Jurkat, Clone E6-1 (cell line): ENCODE measurements at regions not wholly inside any gene's neighbourhood (a gene's known extent, or its start where the extent isn't known, plus 50 kb on each side); places are given as distances from the start of the nearest gene placed in this dataset.

Experiments
- DNase-seq: peaks from one replicate; pipeline ENCODE4 v3.0.0-alpha.2; 2011; ENCODE audit warnings: low read depth, low spot score
- H3K4me3 ChIP-seq: 2 replicates; pipeline ENCODE4 v1.5.1; 2011; ENCODE audit warnings: mild to moderate bottlenecking, low read length, control low read depth, moderate library complexity

GRCh38 chr5:4363045-4363444 is 767.4 kb downstream of the IRX1 start:
- H3K4me3 ChIP-seq: no peak overlapping the region
- no peak for DNase-seq

- no peak for DNase-seq
- H3K4me3 ChIP-seq: no peak overlapping the region
Measured at GRCh38 chr5:4366628-4367027, 771.0 kb downstream of the IRX1 start.

GRCh38 chr5:4370218-4370617 is 769.9 kb upstream of the ADAMTS16 start:
- no peak overlapping the region for H3K4me3 ChIP-seq
- no peak for DNase-seq

- DNase-seq: no peak
- H3K4me3 ChIP-seq: no peak overlapping the region
Measured at GRCh38 chr5:4372481-4372880, 767.6 kb upstream of the ADAMTS16 start.

GRCh38 chr5:4373051-4373820 is 766.9 kb upstream of the ADAMTS16 start:
- H3K4me3 ChIP-seq: no peak overlapping the region
- no peak for DNase-seq

GRCh38 chr5:4374866-4375265 is 765.3 kb upstream of the ADAMTS16 start:
- no peak overlapping the region for H3K4me3 ChIP-seq
- no peak for DNase-seq

GRCh38 chr5:4375640-4376039 is 764.5 kb upstream of the ADAMTS16 start:
- H3K4me3 ChIP-seq: no peak overlapping the region
- peak; percentile 73 for DNase-seq

GRCh38 chr5:4383102-4383501 is 757.0 kb upstream of the ADAMTS16 start:
- no peak overlapping the region for H3K4me3 ChIP-seq
- DNase-seq: no peak

GRCh38 chr5:4383518-4384198 is 756.5 kb upstream of the ADAMTS16 start:
- no peak overlapping the region for H3K4me3 ChIP-seq
- no peak for DNase-seq

GRCh38 chr5:4384649-4385048 is 755.5 kb upstream of the ADAMTS16 start:
- no peak for DNase-seq
- H3K4me3 ChIP-seq: no peak overlapping the region

GRCh38 chr5:4386152-4386551 is 754.0 kb upstream of the ADAMTS16 start:
- H3K4me3 ChIP-seq: no peak overlapping the region
- no peak for DNase-seq

GRCh38 chr5:4387290-4387689 is 752.8 kb upstream of the ADAMTS16 start:
- no peak overlapping the region for H3K4me3 ChIP-seq
- no peak for DNase-seq

- DNase-seq: no peak
- H3K4me3 ChIP-seq: no peak overlapping the region
Measured at GRCh38 chr5:4395752-4396151, 744.4 kb upstream of the ADAMTS16 start.

GRCh38 chr5:4405614-4406219 is 734.4 kb upstream of the ADAMTS16 start:
- DNase-seq: no peak
- no peak overlapping the region for H3K4me3 ChIP-seq

GRCh38 chr5:4410151-4410550 is 730.0 kb upstream of the ADAMTS16 start:
- no peak for DNase-seq
- no peak overlapping the region for H3K4me3 ChIP-seq

- H3K4me3 ChIP-seq: no peak overlapping the region
- DNase-seq: no peak
Measured at GRCh38 chr5:4411664-4412063, 728.5 kb upstream of the ADAMTS16 start.

GRCh38 chr5:4413996-4414395 is 726.1 kb upstream of the ADAMTS16 start:
- no peak for DNase-seq
- no peak overlapping the region for H3K4me3 ChIP-seq

GRCh38 chr5:4418084-4418483 is 722.0 kb upstream of the ADAMTS16 start:
- no peak overlapping the region for H3K4me3 ChIP-seq
- DNase-seq: no peak

GRCh38 chr5:4419281-4419680 is 720.8 kb upstream of the ADAMTS16 start:
- no peak overlapping the region for H3K4me3 ChIP-seq
- no peak for DNase-seq

GRCh38 chr5:4420177-4420576 is 720.0 kb upstream of the ADAMTS16 start:
- H3K4me3 ChIP-seq: no peak overlapping the region
- DNase-seq: no peak
